HFFc6 (cell line): ENCODE measurements at regions not wholly inside any gene's neighbourhood (a gene's known extent, or its start where the extent isn't known, plus 50 kb on each side); places are given as distances from the start of the nearest gene placed in this dataset.

Experiments
- DNase-seq: peaks from one replicate; pipeline ENCODE4 v3.0.0-alpha.2; 2018
- H3K27ac Mint-ChIP-seq: 2 replicates; pipeline ENCODE4 v1.8.0; 2020; ENCODE audit warnings: mild to moderate bottlenecking, mixed read lengths
- H3K27me3 Mint-ChIP-seq: 2 replicates; pipeline ENCODE4 v1.8.0; 2021; ENCODE audit warnings: mild to moderate bottlenecking, moderate library complexity, mixed read lengths; ENCODE audit not compliant: insufficient read depth
- H3K36me3 Mint-ChIP-seq: 2 replicates; pipeline ENCODE4 v1.8.0; 2021; ENCODE audit warnings: low read depth, mixed read lengths
- H3K4me1 Mint-ChIP-seq: 2 replicates; pipeline ENCODE4 v1.8.0; 2020; ENCODE audit warnings: low read depth, mixed read lengths
- H3K4me3 Mint-ChIP-seq: 2 replicates; pipeline ENCODE4 v1.8.0; 2020; ENCODE audit warnings: mild to moderate bottlenecking, moderate library complexity, mixed read lengths
- H3K9me3 Mint-ChIP-seq: 2 replicates; pipeline ENCODE4 v1.8.0; 2020; ENCODE audit warnings: mild to moderate bottlenecking, mixed read lengths
- CTCF ChIP-seq: fragments of 200-600 bp; sonication (generic); IDR thresholded peaks from 2 replicates; pipeline ENCODE4 v1.5.0; 2021; ENCODE audit warnings: antibody characterized with exemption, mild to moderate bottlenecking

GRCh38 chr3:178320456-178321351 is 215.5 kb upstream of the KCNMB2 start:
- H3K36me3 Mint-ChIP-seq = no peaks in the 10 kb centered on the region
- no peak; the same call in 1 of the 2 replicates for TF ChIP-seq CTCF
- peak; percentile 49 for DNase-seq
- peaks cover 24% of the 10 kb centered on the region for H3K4me1 Mint-ChIP-seq
- H3K9me3 Mint-ChIP-seq = no peaks in the 10 kb centered on the region
- H3K27me3 Mint-ChIP-seq = no peaks in the 10 kb centered on the region
- H3K4me3 Mint-ChIP-seq = no peak overlapping the region
- H3K27ac Mint-ChIP-seq = peak overlapping the region; percentile 3; the same call in 1 of the 2 replicates

GRCh38 chr3:178324356-178324755 is 211.9 kb upstream of the KCNMB2 start:
- TF ChIP-seq CTCF = no peak
- H3K27ac Mint-ChIP-seq = no peak overlapping the region
- peaks cover 24% of the 10 kb centered on the region for H3K4me1 Mint-ChIP-seq
- H3K9me3 Mint-ChIP-seq = no peaks in the 10 kb centered on the region
- DNase-seq = no peak
- no peaks in the 10 kb centered on the region for H3K27me3 Mint-ChIP-seq
- no peaks in the 10 kb centered on the region for H3K36me3 Mint-ChIP-seq
- no peak overlapping the region for H3K4me3 Mint-ChIP-seq

- Mint-ChIP-seq H3K4me1 (peaks cover 15% of the 10 kb centered on the region), H3K36me3 (no peaks in the 10 kb centered on the region), H3K4me3 (no peak overlapping the region), H3K27me3 (no peaks in the 10 kb centered on the region), H3K9me3 (no peaks in the 10 kb centered on the region), H3K27ac (no peak overlapping the region)
- TF ChIP-seq CTCF = peak; percentile 77
- peak; percentile 49 for DNase-seq
These were observed 210.9 kb upstream of the KCNMB2 start for GRCh38 chr3:178325330-178325729.

GRCh38 chr3:178329936-178330335 is 206.3 kb upstream of the KCNMB2 start:
- Mint-ChIP-seq H3K4me3 (no peak overlapping the region), H3K4me1 (peaks cover 22% of the 10 kb centered on the region), H3K36me3 (no peaks in the 10 kb centered on the region), H3K27ac (no peak overlapping the region), H3K27me3 (no peaks in the 10 kb centered on the region), H3K9me3 (no peaks in the 10 kb centered on the region)
- DNase-seq = no peak
- TF ChIP-seq CTCF = no peak

GRCh38 chr3:178334239-178334638 is 202.0 kb upstream of the KCNMB2 start:
- Mint-ChIP-seq H3K9me3 (no peaks in the 10 kb centered on the region), H3K4me3 (no peak overlapping the region), H3K27me3 (no peaks in the 10 kb centered on the region), H3K36me3 (0 out of 2 replicates have a peak, but pooled peaks cover 4% of the 10 kb centered on the region), H3K27ac (no peak overlapping the region), H3K4me1 (peaks cover 14% of the 10 kb centered on the region)
- TF ChIP-seq CTCF = no peak
- DNase-seq = no peak
